ENCODE measurements at regions not wholly inside any gene's neighbourhood (a gene's known extent, or its start where the extent isn't known, plus 50 kb on each side); places are given as distances from the start of the nearest gene placed in this dataset.

DNA sequence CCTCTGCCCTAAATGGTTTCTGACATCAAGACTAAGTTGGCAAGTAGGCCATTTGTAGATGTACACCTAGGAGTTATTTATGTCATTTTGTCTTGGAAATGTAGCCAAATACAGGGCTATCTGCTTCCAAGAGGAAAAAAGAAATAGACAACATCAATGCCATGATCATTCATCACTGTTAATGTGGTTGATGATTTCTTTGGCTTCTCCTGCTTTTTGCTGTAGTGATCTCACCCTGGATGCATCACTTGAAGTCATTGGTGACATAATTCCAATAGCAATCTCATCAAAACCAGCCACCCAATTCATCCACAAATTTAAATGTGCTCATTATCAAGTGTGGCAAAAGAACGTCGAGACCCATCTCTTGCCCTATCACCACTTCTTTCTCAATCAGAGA lies 222.6 kb upstream of the PPARGC1A start:
- TF ChIP-seq TAF7 (optimal IDR thresholded peaks at IDR 0.05; ENCODE audit: borderline replicate concordance, low read depth, low read length) (no peak), ASH2L (IDR thresholded peaks at IDR 0.05; ENCODE audit: low read length) (no peak), RFX5 (IDR thresholded peaks at IDR 0.05; ENCODE audit: borderline replicate concordance, low read depth, low read length) (no peak), SP1 (IDR thresholded peaks at IDR 0.05; ENCODE audit: low read depth, low read length) (no peak), RNF2 (IDR thresholded peaks at IDR 0.05; ENCODE audit: borderline replicate concordance, low read depth, low read length, missing control alignments, poor library complexity, severe bottlenecking) (no peak), SAP30 (IDR thresholded peaks at IDR 0.05; ENCODE audit: insufficient read depth, insufficient replicate concordance, low read length) (no peak), ZNF274 (IDR thresholded peaks at IDR 0.05; ENCODE audit: borderline replicate concordance, extremely low read depth, low read length) (no peak), JUN (IDR thresholded peaks at IDR 0.05; ENCODE audit: low read depth, low read length) (no peak), KDM5A (IDR thresholded peaks at IDR 0.05; ENCODE audit: low read length) (no peak), HDAC6 (IDR thresholded peaks at IDR 0.05; ENCODE audit: low read depth, low read length) (no peak), KDM1A (IDR thresholded peaks at IDR 0.05; ENCODE audit: borderline replicate concordance, low read length) (no peak)
- H3K56ac ChIP-seq (replicated peaks; ENCODE audit: insufficient read length, low read depth, low read length), result no peak overlapping the region
- H2AK5ac ChIP-seq (ENCODE audit: low read depth, low read length), result no peak overlapping the region
- H3K23ac ChIP-seq (ENCODE audit: insufficient read length), result no peak overlapping the region
- H2BK15ac ChIP-seq (ENCODE audit: low read length), result no peak overlapping the region
- no peaks in the 10 kb centered on the region for H4K20me1 ChIP-seq (replicated peaks in 1 of 2; ENCODE audit: control insufficient read depth in 1 of 2, insufficient read depth in 2 of 2, low read length in 2 of 2)
- no peak overlapping the region for H3K27ac ChIP-seq (ENCODE audit: low read depth, low read length)
- H3K9me3 ChIP-seq (ENCODE audit: insufficient read depth in 2 of 2, low read depth in 1 of 2, low read length in 1 of 2), result no peaks in the 10 kb centered on the region
- no peak overlapping the region for H3K18ac ChIP-seq (ENCODE audit: extremely low read depth, low read length)
- no peak overlapping the region for H3K4me3 ChIP-seq (ENCODE audit: extremely low read depth in 1 of 4, insufficient read depth in 2 of 4, low read depth in 3 of 4, low read length in 4 of 4)
- no peaks in the 10 kb centered on the region; the same call in 1 of the 2 replicates for H3K23me2 ChIP-seq (ENCODE audit: low read depth, low read length)
- no peak overlapping the region for H2BK20ac ChIP-seq (ENCODE audit: low read length)
- H3K4me2 ChIP-seq (ENCODE audit: insufficient read depth in 1 of 2, low read depth in 2 of 2, low read length in 2 of 2), result no peak overlapping the region
- H3K79me1 ChIP-seq (ENCODE audit: low read depth, low read length), result no peaks in the 10 kb centered on the region
- no peak overlapping the region for H2BK5ac ChIP-seq (ENCODE audit: low read depth, low read length)
- CTCF ChIA-PET (ENCODE audit: partially characterized antibody), result interaction anchor here (0.8 to 1.5 kb wide), 2 partner anchors 260 to 614 kb away, joined by 3 read pairs; no protein-coding TSS in a partner anchor
- H3K27me3 ChIP-seq (replicated peaks in 1 of 4; ENCODE audit: control insufficient read depth in 3 of 4, extremely low read depth in 1 of 4, insufficient read depth in 3 of 4, low read length in 3 of 4), result no peaks in the 10 kb centered on the region
- H3K36me3 ChIP-seq (ENCODE audit: control insufficient read depth in 2 of 4, insufficient read depth in 4 of 4, low read length in 3 of 4), result no peaks in the 10 kb centered on the region
- WGBS, 2 experiments (ENCODE audit: extremely low coverage in 1 of 2, insufficient coverage in 1 of 2, insufficient read length in 1 of 2, insufficient replicate concordance in 2 of 2, low coverage in 1 of 2, low lambda C conversion rate in 2 of 2, missing lambda C conversion rate in 1 of 2), result 95% methylated on average over 2 of the region's 2 CpGs; no CpG with 5 or more reads in 1 of the 2 experiments
- no peak overlapping the region for H3K14ac ChIP-seq (ENCODE audit: insufficient read length)
- no peak overlapping the region for H4K8ac ChIP-seq (ENCODE audit: extremely low read depth, insufficient read depth, low read length)
- no peak overlapping the region for H3K4ac ChIP-seq (replicated peaks; ENCODE audit: insufficient read length, low read depth, low read length)
- H4K5ac ChIP-seq (ENCODE audit: insufficient read length, low read depth, low read length), result no peak overlapping the region
- no peak overlapping the region for H2AFZ ChIP-seq (ENCODE audit: low read length)
- H3K9ac ChIP-seq (replicated peaks in 1 of 4; ENCODE audit: extremely low read depth in 1 of 4, low read depth in 3 of 4, low read length in 3 of 4), result no peak overlapping the region
- no peak for DNase-seq (ENCODE audit: low read depth in 1 of 2, low spot score in 2 of 2)
- no peak overlapping the region for H4K91ac ChIP-seq (replicated peaks; ENCODE audit: insufficient read length, low read length)
- POLR2A ChIA-PET (ENCODE audit: partially characterized antibody), result no interaction called here
- no peaks in the 10 kb centered on the region; a peak in 1 of 7 replicates for H3K4me1 ChIP-seq (replicated peaks in 1 of 4; ENCODE audit: control insufficient read depth in 3 of 4, insufficient read depth in 4 of 4, low read length in 3 of 4)
- no peaks in the 10 kb centered on the region for H3K79me2 ChIP-seq (ENCODE audit: control insufficient read depth in 1 of 2, insufficient read depth in 2 of 2, low read length in 2 of 2)
- FAIRE-seq, result no peak
- H2BK12ac ChIP-seq (ENCODE audit: low read depth, low read length), result no peak overlapping the region
- H2BK120ac ChIP-seq (replicated peaks; ENCODE audit: low read depth, low read length), result no peak overlapping the region
